GM12891 (cell line): ENCODE measurements at regions not wholly inside any gene's neighbourhood (a gene's known extent, or its start where the extent isn't known, plus 50 kb on each side); places are given as distances from the start of the nearest gene placed in this dataset.

Experiments
- POLR2A ChIP-seq: IDR thresholded peaks from 2 replicates; pipeline ENCODE4 v1.6.1; 2011; ENCODE audit warnings: low read depth, low read length, control low read depth
- POLR2AphosphoS5 ChIP-seq: IDR thresholded peaks from 2 replicates; pipeline ENCODE4 v1.6.1; 2011; ENCODE audit warnings: low read depth, low read length, control low read depth
- SPI1 ChIP-seq: IDR thresholded peaks from 2 replicates; pipeline ENCODE4 v1.6.1; 2011; ENCODE audit warnings: low read depth, low read length, control low read depth

DNA sequence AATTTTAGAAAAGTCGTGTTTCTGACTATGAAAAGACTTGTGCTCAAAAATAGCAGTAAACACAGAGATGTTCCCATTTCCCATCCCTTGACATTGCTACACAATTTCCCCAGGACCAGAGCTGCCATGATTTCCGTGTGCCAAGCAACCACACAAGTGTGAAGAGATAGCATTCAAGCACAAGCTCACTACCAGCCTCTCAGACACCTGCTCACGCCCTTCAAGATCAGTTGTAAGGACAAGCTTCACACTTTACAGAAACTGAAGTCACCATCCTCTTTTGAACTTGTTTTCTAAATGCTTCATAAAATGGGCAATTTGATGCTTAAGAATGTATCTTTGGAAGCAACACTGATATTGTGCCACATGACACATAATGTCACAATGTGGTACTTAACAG is 333.1 kb downstream of the CAAP1 start:
- TF ChIP-seq POLR2A (no peak), POLR2AphosphoS5 (no peak), SPI1 (no peak)
